HG02852 (cell line): ENCODE measurements at regions not wholly inside any gene's neighbourhood (a gene's known extent, or its start where the extent isn't known, plus 50 kb on each side); places are given as distances from the start of the nearest gene placed in this dataset.

Source experiments
- ATAC-seq: cut with Tn5 transposase; IDR thresholded peaks from one replicate; pipeline ENCODE4 v1.9.1; 2021; ENCODE audit warnings: mild to moderate bottlenecking, moderate library complexity; ENCODE audit not compliant: unreplicated experiment

DNA sequence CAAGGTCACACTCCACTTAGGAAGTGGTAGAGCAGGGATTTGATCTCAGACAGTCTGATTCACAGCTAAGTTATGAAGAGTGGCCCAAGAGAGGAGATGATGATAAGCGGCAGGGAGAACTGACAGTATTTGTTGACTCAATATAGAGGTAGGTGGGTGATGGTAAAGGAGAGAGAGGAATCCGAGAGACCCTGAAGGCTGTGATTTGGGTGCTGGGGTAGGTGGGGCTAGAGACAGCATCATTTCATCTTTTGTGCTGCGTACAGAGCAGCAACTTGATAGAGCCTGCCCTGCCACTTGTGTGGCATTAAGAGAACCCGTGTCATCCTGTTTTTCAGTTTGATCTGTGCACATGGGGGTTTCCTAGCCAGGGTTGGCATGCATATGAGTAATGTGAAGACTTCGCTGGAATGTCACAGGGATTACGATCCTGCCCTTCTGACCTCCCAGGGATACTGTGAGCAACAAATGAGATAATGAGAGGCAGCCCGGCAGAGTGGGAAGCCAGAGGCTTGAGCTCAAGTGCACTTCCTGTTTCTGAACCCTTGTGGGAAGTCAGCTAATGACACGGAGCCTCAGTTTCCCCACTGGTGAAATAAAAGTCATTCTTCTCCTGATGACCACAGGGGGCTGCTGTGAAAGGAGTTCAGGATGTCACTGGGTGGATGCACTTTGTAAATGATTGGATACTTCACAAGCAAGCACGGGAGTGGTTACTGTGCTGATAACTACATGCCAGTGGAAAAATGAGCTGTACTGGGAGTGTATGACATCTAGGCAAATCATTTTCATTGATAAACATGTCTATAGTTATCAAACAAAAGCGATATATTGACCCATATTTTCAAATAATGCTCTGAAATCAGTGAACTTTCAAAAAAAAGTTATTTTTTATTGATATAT is 59.5 kb upstream of the IGF1 start:
- ATAC-seq = no peak

DNA sequence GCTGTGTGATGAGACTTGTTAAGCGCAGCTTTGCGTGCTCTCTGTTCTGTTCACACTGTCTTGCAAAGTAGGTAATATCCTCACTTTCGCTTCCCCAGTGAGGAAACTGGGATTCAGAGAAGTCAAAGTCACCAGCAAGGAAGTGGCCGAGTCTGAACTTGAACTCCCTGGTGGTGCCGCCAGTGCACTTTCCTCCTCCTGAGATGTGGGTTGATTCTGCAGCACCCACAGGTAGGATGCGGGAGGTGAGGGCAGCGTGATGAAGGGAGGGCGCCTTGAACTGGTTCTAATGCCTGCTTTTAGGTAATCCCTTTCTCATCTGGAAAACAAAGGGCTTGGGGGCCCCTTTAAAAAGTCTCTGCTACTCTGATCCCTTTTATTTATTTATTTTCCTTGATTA is 54.9 kb upstream of the IGF1 start:
- no peak for ATAC-seq

GRCh38 chr12:102534899-102535298 is 54.5 kb upstream of the IGF1 start:
- no peak for ATAC-seq

GRCh38 chr12:102533483-102534215 is 53.3 kb upstream of the IGF1 start:
- ATAC-seq = no peak
